BLaER1 treated with 17β-estradiol and CSF1 and Interleukin-3, amounts not matched to agents 10 nM and 100 nM (cell line): ENCODE measurements at regions not wholly inside any gene's neighbourhood (a gene's known extent, or its start where the extent isn't known, plus 50 kb on each side); places are given as distances from the start of the nearest gene placed in this dataset.

Experiments
- H3K27ac ChIP-seq, 11 experiments: shearing (Covaris generic); formaldehyde crosslinking; 2 replicates each; pipeline ENCODE4 v1.8.1; 2022
- H3K27me3 ChIP-seq, 11 experiments: shearing (Covaris generic); formaldehyde crosslinking; 2 replicates each; pipeline ENCODE4 v1.8.1; 2022
- H3K36me3 ChIP-seq, 11 experiments: shearing (Covaris generic); formaldehyde crosslinking; 2 replicates each; pipeline ENCODE4 v1.8.1; 2022
- H3K4me1 ChIP-seq, 10 experiments: shearing (Covaris generic); formaldehyde crosslinking; 2 replicates each; pipeline ENCODE4 v1.8.1; 2022
- H3K4me2 ChIP-seq, 11 experiments: shearing (Covaris generic); formaldehyde crosslinking; 2 replicates each; pipeline ENCODE4 v1.8.1; 2022
- H3K4me3 ChIP-seq, 10 experiments: shearing (Covaris generic); formaldehyde crosslinking; 2 replicates each; pipeline ENCODE4 v1.8.1; 2022
- H3K9ac ChIP-seq, 11 experiments: shearing (Covaris generic); formaldehyde crosslinking; 2 replicates each; pipeline ENCODE4 v1.8.1; 2022
- H3K9me3 ChIP-seq, 11 experiments: shearing (Covaris generic); formaldehyde crosslinking; replicated peaks in 1 of 11; 2 replicates each; pipeline ENCODE4 v1.8.1; 2022
- H4K20me1 ChIP-seq, 11 experiments: shearing (Covaris generic); formaldehyde crosslinking; 2 replicates each; pipeline ENCODE4 v1.8.1; 2022
- Cebpa-rat ChIP-seq, 11 experiments: shearing (Covaris generic); IDR thresholded peaks; 2 replicates each; pipeline ENCODE4 v1.8.1; 2022

- Histone ChIP-seq H3K27ac (no peak overlapping the region), H3K9ac (no peak overlapping the region), H4K20me1 (no peaks in the 10 kb centered on the region), H3K9me3 (no peaks in the 10 kb centered on the region), H3K4me1 (no peaks in the 10 kb centered on the region), H3K4me3 (no peak overlapping the region), H3K27me3 (no peaks in the 10 kb centered on the region), H3K36me3 (no peaks in the 10 kb centered on the region), H3K4me2 (no peak overlapping the region)
- no peak for TF ChIP-seq Cebpa-rat (IDR thresholded peaks at IDR 0.05)
These were observed 1085.5 kb upstream of the RBFOX1 start for GRCh38 chr16:6247150-6247549.

GRCh38 chr16:6246266-6246665 is 1086.4 kb upstream of the RBFOX1 start:
- Histone ChIP-seq H4K20me1 (no peaks in the 10 kb centered on the region), H3K4me1 (no peaks in the 10 kb centered on the region), H3K9ac (no peak overlapping the region), H3K9me3 (no peaks in the 10 kb centered on the region), H3K4me3 (no peak overlapping the region), H3K4me2 (no peak overlapping the region), H3K36me3 (no peaks in the 10 kb centered on the region), H3K27me3 (no peaks in the 10 kb centered on the region), H3K27ac (no peak overlapping the region)
- no peak for TF ChIP-seq Cebpa-rat (IDR thresholded peaks at IDR 0.05)

GRCh38 chr16:6232056-6232455 is 1100.6 kb upstream of the RBFOX1 start:
- Histone ChIP-seq H3K27me3 (no peaks in the 10 kb centered on the region), H3K9ac (no peak overlapping the region), H4K20me1 (no peaks in the 10 kb centered on the region), H3K4me2 (no peak overlapping the region), H3K9me3 (no peaks in the 10 kb centered on the region), H3K27ac (no peak overlapping the region), H3K36me3 (no peaks in the 10 kb centered on the region), H3K4me3 (no peak overlapping the region), H3K4me1 (no peaks in the 10 kb centered on the region)
- TF ChIP-seq Cebpa-rat (IDR thresholded peaks at IDR 0.05): no peak

GRCh38 chr16:6231398-6231797 is 1101.2 kb upstream of the RBFOX1 start:
- H3K27me3 ChIP-seq: no peaks in the 10 kb centered on the region
- no peaks in the 10 kb centered on the region for H3K9me3 ChIP-seq
- H3K9ac ChIP-seq: no peak overlapping the region
- no peaks in the 10 kb centered on the region for H4K20me1 ChIP-seq
- no peak for TF ChIP-seq Cebpa-rat (IDR thresholded peaks at IDR 0.05)
- no peak overlapping the region for H3K27ac ChIP-seq
- H3K36me3 ChIP-seq: no peaks in the 10 kb centered on the region
- H3K4me3 ChIP-seq: no peak overlapping the region
- H3K4me2 ChIP-seq: no peak overlapping the region
- no peaks in the 10 kb centered on the region for H3K4me1 ChIP-seq

GRCh38 chr16:6229186-6229585 is 1103.5 kb upstream of the RBFOX1 start:
- Histone ChIP-seq H3K4me3 (no peak overlapping the region), H3K27ac (no peak overlapping the region), H3K36me3 (no peaks in the 10 kb centered on the region), H3K9ac (no peak overlapping the region), H4K20me1 (no peaks in the 10 kb centered on the region), H3K4me1 (no peaks in the 10 kb centered on the region), H3K4me2 (no peak overlapping the region), H3K9me3 (no peaks in the 10 kb centered on the region), H3K27me3 (no peaks in the 10 kb centered on the region)
- no peak for TF ChIP-seq Cebpa-rat (IDR thresholded peaks at IDR 0.05)

- no peaks in the 10 kb centered on the region for H3K9me3 ChIP-seq
- no peak overlapping the region for H3K27ac ChIP-seq
- no peaks in the 10 kb centered on the region for H4K20me1 ChIP-seq
- H3K4me2 ChIP-seq: no peak overlapping the region
- no peaks in the 10 kb centered on the region for H3K36me3 ChIP-seq
- H3K27me3 ChIP-seq: peaks cover 0 to 4% (median 0%) of the 10 kb centered on the region in 11 experiments; a peak in 4 of 22 replicates
- no peaks in the 10 kb centered on the region for H3K4me1 ChIP-seq
- H3K9ac ChIP-seq: no peak overlapping the region
- TF ChIP-seq Cebpa-rat (IDR thresholded peaks at IDR 0.05): no peak
- no peak overlapping the region for H3K4me3 ChIP-seq
These were observed 1113.8 kb upstream of the RBFOX1 start for GRCh38 chr16:6218855-6219254.

GRCh38 chr16:6216836-6217235 is 1115.8 kb upstream of the RBFOX1 start:
- no peaks in the 10 kb centered on the region for H3K4me1 ChIP-seq
- peaks cover 0 to 6% (median 0%) of the 10 kb centered on the region in 11 experiments; a peak in 5 of 22 replicates for H3K27me3 ChIP-seq
- no peaks in the 10 kb centered on the region for H3K9me3 ChIP-seq
- H3K27ac ChIP-seq: no peak overlapping the region
- no peaks in the 10 kb centered on the region for H4K20me1 ChIP-seq
- H3K36me3 ChIP-seq: no peaks in the 10 kb centered on the region
- no peak overlapping the region for H3K4me3 ChIP-seq
- no peak for TF ChIP-seq Cebpa-rat (IDR thresholded peaks at IDR 0.05)
- H3K9ac ChIP-seq: no peak overlapping the region
- H3K4me2 ChIP-seq: no peak overlapping the region

GRCh38 chr16:6211644-6212043 is 1114.0 kb upstream of the EEF2KMT start:
- H3K9me3 ChIP-seq: no peaks in the 10 kb centered on the region
- peaks cover 0 to 6% (median 0%) of the 10 kb centered on the region in 11 experiments; a peak in 5 of 22 replicates for H3K27me3 ChIP-seq
- no peaks in the 10 kb centered on the region for H4K20me1 ChIP-seq
- no peak overlapping the region for H3K4me3 ChIP-seq
- no peak overlapping the region for H3K9ac ChIP-seq
- no peak overlapping the region for H3K27ac ChIP-seq
- TF ChIP-seq Cebpa-rat (IDR thresholded peaks at IDR 0.05): no peak
- H3K36me3 ChIP-seq: no peaks in the 10 kb centered on the region
- no peak overlapping the region for H3K4me2 ChIP-seq
- no peaks in the 10 kb centered on the region for H3K4me1 ChIP-seq

GRCh38 chr16:6209355-6209930 is 1111.8 kb upstream of the EEF2KMT start:
- Histone ChIP-seq H3K27ac (no peak overlapping the region), H3K27me3 (peaks cover 0 to 6% (median 0%) of the 10 kb centered on the region in 11 experiments; a peak in 3 of 22 replicates), H3K4me1 (no peaks in the 10 kb centered on the region), H3K9me3 (no peaks in the 10 kb centered on the region), H3K4me2 (no peak overlapping the region), H3K36me3 (no peaks in the 10 kb centered on the region), H3K9ac (no peak overlapping the region), H4K20me1 (no peaks in the 10 kb centered on the region), H3K4me3 (no peak overlapping the region)
- no peak for TF ChIP-seq Cebpa-rat (IDR thresholded peaks at IDR 0.05)

- Histone ChIP-seq H3K27me3 (no peaks in the 10 kb centered on the region), H3K9ac (no peak overlapping the region), H3K9me3 (no peaks in the 10 kb centered on the region), H3K36me3 (no peaks in the 10 kb centered on the region), H3K27ac (no peak overlapping the region), H3K4me3 (no peak overlapping the region), H4K20me1 (no peaks in the 10 kb centered on the region), H3K4me1 (no peaks in the 10 kb centered on the region), H3K4me2 (no peak overlapping the region)
- no peak for TF ChIP-seq Cebpa-rat (IDR thresholded peaks at IDR 0.05)
These were observed 1110.0 kb upstream of the EEF2KMT start for GRCh38 chr16:6207580-6207979.
